ENCODE measurements at regions not wholly inside any gene's neighbourhood (a gene's known extent, or its start where the extent isn't known, plus 50 kb on each side); places are given as distances from the start of the nearest gene placed in this dataset.

GRCh38 chr15:95563634-95564033 is 766.9 kb upstream of the NR2F2 start:
- Mint-ChIP-seq H3K9me3 (no peaks in the 10 kb centered on the region), H3K4me3 (no peak overlapping the region), H3K36me3 (ENCODE audit: low read depth) (no peaks in the 10 kb centered on the region), H3K4me1 (peaks cover 7% of the 10 kb centered on the region; the same call in 2 of the 3 replicates), H3K27me3 (ENCODE audit: insufficient read depth, low read depth, poor library complexity) (peaks cover 3% of the 10 kb centered on the region), H3K27ac (no peak overlapping the region)
- Histone ChIP-seq H3K79me2 (replicated peaks; ENCODE audit: insufficient read depth) (no peaks in the 10 kb centered on the region), H4K20me1 (replicated peaks; ENCODE audit: insufficient read depth) (no peaks in the 10 kb centered on the region), H3F3A (replicated peaks; ENCODE audit: low read depth) (no peaks in the 10 kb centered on the region), H3K27me3 (ENCODE audit: insufficient read depth) (no peaks in the 10 kb centered on the region), H3K4me1 (ENCODE audit: insufficient read depth) (peaks cover 12% of the 10 kb centered on the region; the same call in 1 of the 2 replicates), H3K36me3 (ENCODE audit: insufficient read depth) (no peaks in the 10 kb centered on the region), H3K27ac (ENCODE audit: low read depth) (no peak overlapping the region), H2AFZ (no peak overlapping the region), H3K4me2 (no peak overlapping the region), H3K4me3 (no peak overlapping the region), H3K9me2 (ENCODE audit: insufficient read depth) (no peaks in the 10 kb centered on the region)
- TF ChIP-seq NANOG (IDR thresholded peaks at IDR 0.05; ENCODE audit: borderline replicate concordance) (no peak), ZNF331 (CRISPR knock-in tag; IDR thresholded peaks at IDR 0.05; ENCODE audit: low read depth) (no peak), JUNB (IDR thresholded peaks at IDR 0.05; ENCODE audit: unreplicated experiment) (no peak), POLR2AphosphoS5 (IDR thresholded peaks at IDR 0.05; ENCODE audit: low read depth) (no peak), EZH2 (IDR thresholded peaks at IDR 0.05; ENCODE audit: low read depth, unreplicated experiment) (no peak), ZNF114 (CRISPR knock-in tag; IDR thresholded peaks at IDR 0.05) (no peak), EZH2phosphoT487 (IDR thresholded peaks at IDR 0.05; ENCODE audit: unreplicated experiment) (no peak), CREB1 (CRISPR knock-in tag; IDR thresholded peaks at IDR 0.05; ENCODE audit: low read depth) (no peak), ETS1 (IDR thresholded peaks at IDR 0.05) (no peak), STAT1 (IDR thresholded peaks at IDR 0.05; ENCODE audit: unreplicated experiment) (no peak)
- TF ChIP-seq, protein P1, sequence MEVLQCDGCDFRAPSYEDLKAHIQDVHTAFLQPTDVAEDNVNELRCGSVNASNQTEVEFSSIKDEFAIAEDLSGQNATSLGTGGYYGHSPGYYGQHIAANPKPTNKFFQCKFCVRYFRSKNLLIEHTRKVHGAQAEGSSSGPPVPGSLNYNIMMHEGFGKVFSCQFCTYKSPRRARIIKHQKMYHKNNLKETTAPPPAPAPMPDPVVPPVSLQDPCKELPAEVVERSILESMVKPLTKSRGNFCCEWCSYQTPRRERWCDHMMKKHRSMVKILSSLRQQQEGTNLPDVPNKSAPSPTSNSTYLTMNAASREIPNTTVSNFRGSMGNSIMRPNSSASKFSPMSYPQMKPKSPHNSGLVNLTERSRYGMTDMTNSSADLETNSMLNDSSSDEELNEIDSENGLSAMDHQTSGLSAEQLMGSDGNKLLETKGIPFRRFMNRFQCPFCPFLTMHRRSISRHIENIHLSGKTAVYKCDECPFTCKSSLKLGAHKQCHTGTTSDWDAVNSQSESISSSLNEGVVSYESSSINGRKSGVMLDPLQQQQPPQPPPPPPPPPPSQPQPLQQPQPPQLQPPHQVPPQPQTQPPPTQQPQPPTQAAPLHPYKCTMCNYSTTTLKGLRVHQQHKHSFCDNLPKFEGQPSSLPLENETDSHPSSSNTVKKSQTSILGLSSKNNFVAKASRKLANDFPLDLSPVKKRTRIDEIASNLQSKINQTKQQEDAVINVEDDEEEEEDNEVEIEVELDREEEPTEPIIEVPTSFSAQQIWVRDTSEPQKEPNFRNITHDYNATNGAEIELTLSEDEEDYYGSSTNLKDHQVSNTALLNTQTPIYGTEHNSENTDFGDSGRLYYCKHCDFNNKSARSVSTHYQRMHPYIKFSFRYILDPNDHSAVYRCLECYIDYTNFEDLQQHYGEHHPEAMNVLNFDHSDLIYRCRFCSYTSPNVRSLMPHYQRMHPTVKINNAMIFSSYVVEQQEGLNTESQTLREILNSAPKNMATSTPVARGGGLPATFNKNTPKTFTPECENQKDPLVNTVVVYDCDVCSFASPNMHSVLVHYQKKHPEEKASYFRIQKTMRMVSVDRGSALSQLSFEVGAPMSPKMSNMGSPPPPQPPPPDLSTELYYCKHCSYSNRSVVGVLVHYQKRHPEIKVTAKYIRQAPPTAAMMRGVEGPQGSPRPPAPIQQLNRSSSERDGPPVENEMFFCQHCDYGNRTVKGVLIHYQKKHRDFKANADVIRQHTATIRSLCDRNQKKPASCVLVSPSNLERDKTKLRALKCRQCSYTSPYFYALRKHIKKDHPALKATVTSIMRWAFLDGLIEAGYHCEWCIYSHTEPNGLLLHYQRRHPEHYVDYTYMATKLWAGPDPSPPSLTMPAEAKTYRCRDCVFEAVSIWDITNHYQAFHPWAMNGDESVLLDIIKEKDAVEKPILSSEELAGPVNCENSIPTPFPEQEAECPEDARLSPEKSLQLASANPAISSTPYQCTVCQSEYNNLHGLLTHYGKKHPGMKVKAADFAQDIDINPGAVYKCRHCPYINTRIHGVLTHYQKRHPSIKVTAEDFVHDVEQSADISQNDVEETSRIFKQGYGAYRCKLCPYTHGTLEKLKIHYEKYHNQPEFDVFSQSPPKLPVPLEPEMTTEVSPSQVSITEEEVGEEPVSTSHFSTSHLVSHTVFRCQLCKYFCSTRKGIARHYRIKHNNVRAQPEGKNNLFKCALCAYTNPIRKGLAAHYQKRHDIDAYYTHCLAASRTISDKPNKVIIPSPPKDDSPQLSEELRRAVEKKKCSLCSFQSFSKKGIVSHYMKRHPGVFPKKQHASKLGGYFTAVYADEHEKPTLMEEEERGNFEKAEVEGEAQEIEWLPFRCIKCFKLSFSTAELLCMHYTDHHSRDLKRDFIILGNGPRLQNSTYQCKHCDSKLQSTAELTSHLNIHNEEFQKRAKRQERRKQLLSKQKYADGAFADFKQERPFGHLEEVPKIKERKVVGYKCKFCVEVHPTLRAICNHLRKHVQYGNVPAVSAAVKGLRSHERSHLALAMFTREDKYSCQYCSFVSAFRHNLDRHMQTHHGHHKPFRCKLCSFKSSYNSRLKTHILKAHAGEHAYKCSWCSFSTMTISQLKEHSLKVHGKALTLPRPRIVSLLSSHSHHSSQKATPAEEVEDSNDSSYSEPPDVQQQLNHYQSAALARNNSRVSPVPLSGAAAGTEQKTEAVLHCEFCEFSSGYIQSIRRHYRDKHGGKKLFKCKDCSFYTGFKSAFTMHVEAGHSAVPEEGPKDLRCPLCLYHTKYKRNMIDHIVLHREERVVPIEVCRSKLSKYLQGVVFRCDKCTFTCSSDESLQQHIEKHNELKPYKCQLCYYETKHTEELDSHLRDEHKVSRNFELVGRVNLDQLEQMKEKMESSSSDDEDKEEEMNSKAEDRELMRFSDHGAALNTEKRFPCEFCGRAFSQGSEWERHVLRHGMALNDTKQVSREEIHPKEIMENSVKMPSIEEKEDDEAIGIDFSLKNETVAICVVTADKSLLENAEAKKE (CRISPR knock-in tag; IDR thresholded peaks at IDR 0.05) = no peak
- TF ChIP-seq, protein P2, sequence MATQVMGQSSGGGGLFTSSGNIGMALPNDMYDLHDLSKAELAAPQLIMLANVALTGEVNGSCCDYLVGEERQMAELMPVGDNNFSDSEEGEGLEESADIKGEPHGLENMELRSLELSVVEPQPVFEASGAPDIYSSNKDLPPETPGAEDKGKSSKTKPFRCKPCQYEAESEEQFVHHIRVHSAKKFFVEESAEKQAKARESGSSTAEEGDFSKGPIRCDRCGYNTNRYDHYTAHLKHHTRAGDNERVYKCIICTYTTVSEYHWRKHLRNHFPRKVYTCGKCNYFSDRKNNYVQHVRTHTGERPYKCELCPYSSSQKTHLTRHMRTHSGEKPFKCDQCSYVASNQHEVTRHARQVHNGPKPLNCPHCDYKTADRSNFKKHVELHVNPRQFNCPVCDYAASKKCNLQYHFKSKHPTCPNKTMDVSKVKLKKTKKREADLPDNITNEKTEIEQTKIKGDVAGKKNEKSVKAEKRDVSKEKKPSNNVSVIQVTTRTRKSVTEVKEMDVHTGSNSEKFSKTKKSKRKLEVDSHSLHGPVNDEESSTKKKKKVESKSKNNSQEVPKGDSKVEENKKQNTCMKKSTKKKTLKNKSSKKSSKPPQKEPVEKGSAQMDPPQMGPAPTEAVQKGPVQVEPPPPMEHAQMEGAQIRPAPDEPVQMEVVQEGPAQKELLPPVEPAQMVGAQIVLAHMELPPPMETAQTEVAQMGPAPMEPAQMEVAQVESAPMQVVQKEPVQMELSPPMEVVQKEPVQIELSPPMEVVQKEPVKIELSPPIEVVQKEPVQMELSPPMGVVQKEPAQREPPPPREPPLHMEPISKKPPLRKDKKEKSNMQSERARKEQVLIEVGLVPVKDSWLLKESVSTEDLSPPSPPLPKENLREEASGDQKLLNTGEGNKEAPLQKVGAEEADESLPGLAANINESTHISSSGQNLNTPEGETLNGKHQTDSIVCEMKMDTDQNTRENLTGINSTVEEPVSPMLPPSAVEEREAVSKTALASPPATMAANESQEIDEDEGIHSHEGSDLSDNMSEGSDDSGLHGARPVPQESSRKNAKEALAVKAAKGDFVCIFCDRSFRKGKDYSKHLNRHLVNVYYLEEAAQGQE (IDR thresholded peaks at IDR 0.05; ENCODE audit: unreplicated experiment) = no peak
- TF ChIP-seq, protein P3, sequence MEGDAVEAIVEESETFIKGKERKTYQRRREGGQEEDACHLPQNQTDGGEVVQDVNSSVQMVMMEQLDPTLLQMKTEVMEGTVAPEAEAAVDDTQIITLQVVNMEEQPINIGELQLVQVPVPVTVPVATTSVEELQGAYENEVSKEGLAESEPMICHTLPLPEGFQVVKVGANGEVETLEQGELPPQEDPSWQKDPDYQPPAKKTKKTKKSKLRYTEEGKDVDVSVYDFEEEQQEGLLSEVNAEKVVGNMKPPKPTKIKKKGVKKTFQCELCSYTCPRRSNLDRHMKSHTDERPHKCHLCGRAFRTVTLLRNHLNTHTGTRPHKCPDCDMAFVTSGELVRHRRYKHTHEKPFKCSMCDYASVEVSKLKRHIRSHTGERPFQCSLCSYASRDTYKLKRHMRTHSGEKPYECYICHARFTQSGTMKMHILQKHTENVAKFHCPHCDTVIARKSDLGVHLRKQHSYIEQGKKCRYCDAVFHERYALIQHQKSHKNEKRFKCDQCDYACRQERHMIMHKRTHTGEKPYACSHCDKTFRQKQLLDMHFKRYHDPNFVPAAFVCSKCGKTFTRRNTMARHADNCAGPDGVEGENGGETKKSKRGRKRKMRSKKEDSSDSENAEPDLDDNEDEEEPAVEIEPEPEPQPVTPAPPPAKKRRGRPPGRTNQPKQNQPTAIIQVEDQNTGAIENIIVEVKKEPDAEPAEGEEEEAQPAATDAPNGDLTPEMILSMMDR (conservative IDR thresholded peaks at IDR 0.05; ENCODE audit: low read depth in 2 of 2) = no peak
- DNase-seq (ENCODE audit: low spot score) (no peak), ATAC-seq (no peak)
